ENCODE measurements at regions not wholly inside any gene's neighbourhood (a gene's known extent, or its start where the extent isn't known, plus 50 kb on each side); places are given as distances from the start of the nearest gene placed in this dataset.
"Not testable (repeated sequence)": the region's sequence is repeated elsewhere in the genome, so short reads cannot be mapped to it uniquely, and the experiment has no call there.

DNA sequence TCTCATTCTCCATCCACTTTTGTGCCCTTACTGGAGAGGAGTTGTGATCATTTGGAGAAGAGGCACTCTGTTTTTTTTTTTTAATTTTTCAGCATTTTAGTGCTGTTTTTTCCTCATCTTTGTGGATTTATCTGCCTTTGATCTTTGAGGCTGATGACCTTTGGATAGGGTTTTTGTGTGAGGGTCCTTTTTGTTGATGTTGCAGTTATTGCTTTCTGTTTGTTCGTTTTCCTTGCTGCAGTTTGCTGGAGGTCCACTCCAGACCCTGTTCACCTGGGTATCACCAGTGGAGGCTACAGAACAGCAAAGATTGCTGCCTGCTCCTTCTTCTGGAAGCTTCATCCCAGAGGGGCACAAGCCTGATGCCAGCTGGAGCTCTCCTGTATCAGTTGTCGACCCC lies 93.2 kb upstream of the STK32A start:
- TF ChIP-seq, protein P1, sequence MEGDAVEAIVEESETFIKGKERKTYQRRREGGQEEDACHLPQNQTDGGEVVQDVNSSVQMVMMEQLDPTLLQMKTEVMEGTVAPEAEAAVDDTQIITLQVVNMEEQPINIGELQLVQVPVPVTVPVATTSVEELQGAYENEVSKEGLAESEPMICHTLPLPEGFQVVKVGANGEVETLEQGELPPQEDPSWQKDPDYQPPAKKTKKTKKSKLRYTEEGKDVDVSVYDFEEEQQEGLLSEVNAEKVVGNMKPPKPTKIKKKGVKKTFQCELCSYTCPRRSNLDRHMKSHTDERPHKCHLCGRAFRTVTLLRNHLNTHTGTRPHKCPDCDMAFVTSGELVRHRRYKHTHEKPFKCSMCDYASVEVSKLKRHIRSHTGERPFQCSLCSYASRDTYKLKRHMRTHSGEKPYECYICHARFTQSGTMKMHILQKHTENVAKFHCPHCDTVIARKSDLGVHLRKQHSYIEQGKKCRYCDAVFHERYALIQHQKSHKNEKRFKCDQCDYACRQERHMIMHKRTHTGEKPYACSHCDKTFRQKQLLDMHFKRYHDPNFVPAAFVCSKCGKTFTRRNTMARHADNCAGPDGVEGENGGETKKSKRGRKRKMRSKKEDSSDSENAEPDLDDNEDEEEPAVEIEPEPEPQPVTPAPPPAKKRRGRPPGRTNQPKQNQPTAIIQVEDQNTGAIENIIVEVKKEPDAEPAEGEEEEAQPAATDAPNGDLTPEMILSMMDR (conservative IDR thresholded peaks at IDR 0.05; ENCODE audit: low read length), result not testable (repeated sequence)
- not testable (repeated sequence) for TF ChIP-seq EZH2phosphoT487 (IDR thresholded peaks at IDR 0.05; ENCODE audit: borderline replicate concordance, low read depth, low read length)
